Esophagus squamous epithelium (tissue), 4 donors: ENCODE measurements at regions not wholly inside any gene's neighbourhood (a gene's known extent, or its start where the extent isn't known, plus 50 kb on each side); places are given as distances from the start of the nearest gene placed in this dataset.

ENCODE experiments used
- POLR2A ChIP-seq, 4 donors: fragments of 450-650 bp; IDR thresholded peaks; one replicate each; pipeline ENCODE4 v1.6.1; 2017; ENCODE audit warnings: antibody characterized with exemption in 4 of 4, mild to moderate bottlenecking in 4 of 4, moderate library complexity in 3 of 4
- TF ChIP-seq, protein P1 (sequence below), 6 experiments: fragments of 450-650 bp in 4 of 6; fragments of 200-600 bp in 2 of 6; sonication (generic) in 2 of 6; IDR thresholded peaks; one replicate each; pipeline ENCODE4 v1.5.1; 2016 to 2019; ENCODE audit warnings: antibody characterized with exemption in 6 of 6, mild to moderate bottlenecking in 4 of 6, moderate library complexity in 4 of 6

DNA sequence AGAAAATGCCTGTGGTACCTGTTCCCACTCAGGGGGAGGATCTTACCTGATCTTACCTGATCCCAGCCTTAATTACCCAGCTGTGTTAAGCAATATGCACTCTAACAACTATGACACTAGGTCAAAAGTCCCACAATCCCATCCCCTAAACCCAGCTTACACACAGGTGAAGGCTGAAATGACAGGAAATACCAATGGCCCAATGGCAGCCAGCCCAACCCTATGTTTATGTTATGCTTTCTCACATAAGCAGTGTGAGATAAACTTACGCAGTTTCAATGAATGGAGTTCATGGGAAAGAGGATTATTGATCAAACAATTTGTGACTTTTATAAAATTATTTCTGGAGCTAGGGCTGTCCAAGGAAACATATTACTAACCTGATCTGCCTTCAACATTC is 91.9 kb downstream of the GPAM start:
- TF ChIP-seq, protein P1, sequence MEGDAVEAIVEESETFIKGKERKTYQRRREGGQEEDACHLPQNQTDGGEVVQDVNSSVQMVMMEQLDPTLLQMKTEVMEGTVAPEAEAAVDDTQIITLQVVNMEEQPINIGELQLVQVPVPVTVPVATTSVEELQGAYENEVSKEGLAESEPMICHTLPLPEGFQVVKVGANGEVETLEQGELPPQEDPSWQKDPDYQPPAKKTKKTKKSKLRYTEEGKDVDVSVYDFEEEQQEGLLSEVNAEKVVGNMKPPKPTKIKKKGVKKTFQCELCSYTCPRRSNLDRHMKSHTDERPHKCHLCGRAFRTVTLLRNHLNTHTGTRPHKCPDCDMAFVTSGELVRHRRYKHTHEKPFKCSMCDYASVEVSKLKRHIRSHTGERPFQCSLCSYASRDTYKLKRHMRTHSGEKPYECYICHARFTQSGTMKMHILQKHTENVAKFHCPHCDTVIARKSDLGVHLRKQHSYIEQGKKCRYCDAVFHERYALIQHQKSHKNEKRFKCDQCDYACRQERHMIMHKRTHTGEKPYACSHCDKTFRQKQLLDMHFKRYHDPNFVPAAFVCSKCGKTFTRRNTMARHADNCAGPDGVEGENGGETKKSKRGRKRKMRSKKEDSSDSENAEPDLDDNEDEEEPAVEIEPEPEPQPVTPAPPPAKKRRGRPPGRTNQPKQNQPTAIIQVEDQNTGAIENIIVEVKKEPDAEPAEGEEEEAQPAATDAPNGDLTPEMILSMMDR (IDR thresholded peaks at IDR 0.05) = no peak
- no peak for TF ChIP-seq POLR2A (IDR thresholded peaks at IDR 0.05)
